Osteocyte (in vitro differentiated cells): ENCODE measurements at regions not wholly inside any gene's neighbourhood (a gene's known extent, or its start where the extent isn't known, plus 50 kb on each side); places are given as distances from the start of the nearest gene placed in this dataset.

ENCODE experiments used
- DNase-seq: peaks from one replicate; pipeline ENCODE4 v3.0.0; 2021; ENCODE audit warnings: mixed read lengths; ENCODE audit not compliant: unreplicated experiment; ENCODE audit errors: extremely low spot score
- H3K27ac Mint-ChIP-seq: one replicate; pipeline ENCODE4 v1.8.0; 2021; ENCODE audit warnings: mild to moderate bottlenecking, mixed read lengths; ENCODE audit not compliant: unreplicated experiment
- H3K27me3 Mint-ChIP-seq: one replicate; pipeline ENCODE4 v1.8.0; 2021; ENCODE audit warnings: mixed read lengths; ENCODE audit not compliant: unreplicated experiment
- H3K36me3 Mint-ChIP-seq: one replicate; pipeline ENCODE4 v1.8.0; 2021; ENCODE audit warnings: mixed read lengths; ENCODE audit not compliant: unreplicated experiment
- H3K4me1 Mint-ChIP-seq: one replicate; pipeline ENCODE4 v1.8.0; 2021; ENCODE audit warnings: mixed read lengths; ENCODE audit not compliant: unreplicated experiment
- H3K4me3 Mint-ChIP-seq: one replicate; pipeline ENCODE4 v1.8.0; 2021; ENCODE audit warnings: mild to moderate bottlenecking, moderate library complexity, mixed read lengths; ENCODE audit not compliant: unreplicated experiment
- H3K9me3 Mint-ChIP-seq: one replicate; pipeline ENCODE4 v1.8.0; 2021; ENCODE audit warnings: mixed read lengths; ENCODE audit not compliant: unreplicated experiment
- CTCF ChIP-seq: fragments of 200-600 bp; sonication (generic); IDR thresholded peaks from 2 replicates; pipeline ENCODE4 v1.5.0; 2021; ENCODE audit warnings: antibody characterized with exemption, mild to moderate bottlenecking, moderate library complexity

GRCh38 chr5:40318395-40318794, 361.3 kb upstream of the PTGER4 start:
- peaks cover 4% of the 10 kb centered on the region for H3K36me3 Mint-ChIP-seq

GRCh38 chr5:40317023-40317422, 362.7 kb upstream of the PTGER4 start:
- Mint-ChIP-seq H3K36me3 (peaks cover 4% of the 10 kb centered on the region), H3K27ac (no peak overlapping the region), H3K9me3 (no peaks in the 10 kb centered on the region), H3K27me3 (peaks cover 16% of the 10 kb centered on the region), H3K4me1 (no peaks in the 10 kb centered on the region), H3K4me3 (no peak overlapping the region)
- DNase-seq: no peak
- TF ChIP-seq CTCF: no peak

More at GRCh38 chr5:40318395-40318794, 361.3 kb upstream of the PTGER4 start:
- no peaks in the 10 kb centered on the region for H3K4me1 Mint-ChIP-seq
- no peak for TF ChIP-seq CTCF
- no peak overlapping the region for H3K27ac Mint-ChIP-seq
- peaks cover 19% of the 10 kb centered on the region for H3K27me3 Mint-ChIP-seq
- no peaks in the 10 kb centered on the region for H3K9me3 Mint-ChIP-seq
- no peak overlapping the region for H3K4me3 Mint-ChIP-seq
- no peak for DNase-seq

GRCh38 chr5:40315126-40315525, 364.6 kb upstream of the PTGER4 start:
- Mint-ChIP-seq H3K4me3 (no peak overlapping the region), H3K9me3 (no peaks in the 10 kb centered on the region), H3K27me3 (peaks cover 16% of the 10 kb centered on the region), H3K27ac (no peak overlapping the region), H3K36me3 (peaks cover 4% of the 10 kb centered on the region), H3K4me1 (no peaks in the 10 kb centered on the region)
- DNase-seq: no peak
- no peak for TF ChIP-seq CTCF

GRCh38 chr5:40314275-40314674, 365.4 kb upstream of the PTGER4 start:
- H3K36me3 Mint-ChIP-seq: peaks cover 4% of the 10 kb centered on the region
- no peak overlapping the region for H3K4me3 Mint-ChIP-seq

GRCh38 chr5:40312205-40312604, 367.5 kb upstream of the PTGER4 start:
- DNase-seq: no peak
- no peaks in the 10 kb centered on the region for H3K9me3 Mint-ChIP-seq
- no peak overlapping the region for H3K4me3 Mint-ChIP-seq
- no peak overlapping the region for H3K27ac Mint-ChIP-seq
- TF ChIP-seq CTCF: no peak
- H3K27me3 Mint-ChIP-seq: peaks cover 11% of the 10 kb centered on the region
- no peaks in the 10 kb centered on the region for H3K4me1 Mint-ChIP-seq
- no peaks in the 10 kb centered on the region for H3K36me3 Mint-ChIP-seq

More at GRCh38 chr5:40314275-40314674, 365.4 kb upstream of the PTGER4 start:
- no peak overlapping the region for H3K27ac Mint-ChIP-seq
- no peaks in the 10 kb centered on the region for H3K4me1 Mint-ChIP-seq
- no peak for DNase-seq
- H3K27me3 Mint-ChIP-seq: peaks cover 16% of the 10 kb centered on the region
- no peak for TF ChIP-seq CTCF
- no peaks in the 10 kb centered on the region for H3K9me3 Mint-ChIP-seq
